ENCODE measurements at regions not wholly inside any gene's neighbourhood (a gene's known extent, or its start where the extent isn't known, plus 50 kb on each side); places are given as distances from the start of the nearest gene placed in this dataset.

- FAIRE-seq (no peak), DNase-seq (ENCODE audit: low spot score) (no peak)
Measured at GRCh38 chr2:136188086-136188485, 70.1 kb upstream of the CXCR4 start.

- DNase-seq (ENCODE audit: low spot score) (no peak), FAIRE-seq (no peak)
Measured at GRCh38 chr2:136185981-136186776, 68.2 kb upstream of the CXCR4 start.

- DNase-seq (ENCODE audit: low spot score) = no peak
- FAIRE-seq = no peak
Measured at GRCh38 chr2:136183097-136183496, 65.1 kb upstream of the CXCR4 start.

- DNase-seq (ENCODE audit: low spot score) (no peak), FAIRE-seq (no peak)
Measured at GRCh38 chr2:136182315-136182714, 64.4 kb upstream of the CXCR4 start.

- DNase-seq (ENCODE audit: low spot score) = no peak
- no peak for FAIRE-seq
Measured at GRCh38 chr2:136179602-136179975, 61.6 kb upstream of the CXCR4 start.

GRCh38 chr2:136178941-136179601 lies 61.1 kb upstream of the CXCR4 start:
- no peak for DNase-seq (ENCODE audit: low spot score)
- no peak for FAIRE-seq

- FAIRE-seq (no peak), DNase-seq (ENCODE audit: low spot score) (no peak)
Measured at GRCh38 chr2:136175868-136176267, 57.9 kb upstream of the CXCR4 start.

- DNase-seq (ENCODE audit: low spot score) = no peak
- no peak for FAIRE-seq
Measured at GRCh38 chr2:136175466-136175865, 57.5 kb upstream of the CXCR4 start.

GRCh38 chr2:136173126-136173525 lies 55.2 kb upstream of the CXCR4 start:
- DNase-seq (ENCODE audit: low spot score) (no peak), FAIRE-seq (no peak)

GRCh38 chr2:136171223-136171622 lies 53.3 kb upstream of the CXCR4 start:
- FAIRE-seq = no peak

GRCh38 chr2:136168720-136169119 lies 50.8 kb upstream of the CXCR4 start:
- no peak for FAIRE-seq
- DNase-seq (ENCODE audit: low spot score) = no peak

More at GRCh38 chr2:136171223-136171622, 53.3 kb upstream of the CXCR4 start:
- no peak for DNase-seq (ENCODE audit: low spot score)

GRCh38 chr2:136167721-136168475 lies 49.9 kb upstream of the CXCR4 start:
- DNase-seq (ENCODE audit: low spot score) (no peak), FAIRE-seq (no peak)

All from urothelium cell line (cell line).